Stomach smooth muscle (tissue), 2 donors: ENCODE measurements at regions not wholly inside any gene's neighbourhood (a gene's known extent, or its start where the extent isn't known, plus 50 kb on each side); places are given as distances from the start of the nearest gene placed in this dataset.

ENCODE experiments used
- H3K27ac ChIP-seq: one replicate; pipeline ENCODE4 v1.7.0; 2013; ENCODE audit warnings: mild to moderate bottlenecking, low read length, inconsistent platforms
- H3K27me3 ChIP-seq, 2 donors: one replicate each; pipeline ENCODE4 v1.7.0; 2013; ENCODE audit warnings: low read length in 2 of 2; ENCODE audit not compliant: insufficient read depth in 2 of 2, control insufficient read depth in 1 of 2
- H3K36me3 ChIP-seq, 2 donors: one replicate each; pipeline ENCODE4 v1.7.0; 2013; ENCODE audit warnings: low read length in 2 of 2; ENCODE audit not compliant: control insufficient read depth in 2 of 2, insufficient read depth in 2 of 2
- H3K4me1 ChIP-seq: one replicate; pipeline ENCODE4 v1.7.0; 2013; ENCODE audit warnings: low read length; ENCODE audit not compliant: control insufficient read depth, insufficient read depth
- H3K4me3 ChIP-seq, 2 donors: one replicate each; pipeline ENCODE4 v1.7.0; 2013; ENCODE audit warnings: low read length in 2 of 2
- H3K9ac ChIP-seq, 2 donors: one replicate each; pipeline ENCODE4 v1.7.0; 2013; ENCODE audit warnings: low read length in 2 of 2, mild to moderate bottlenecking in 1 of 2
- H3K9me3 ChIP-seq, 2 donors: one replicate each; pipeline ENCODE4 v1.7.0; 2013; ENCODE audit warnings: low read length in 2 of 2; ENCODE audit not compliant: control insufficient read depth in 2 of 2
- donor health status: healthy.
- donor health status: Pancreatic carcinoma.

DNA sequence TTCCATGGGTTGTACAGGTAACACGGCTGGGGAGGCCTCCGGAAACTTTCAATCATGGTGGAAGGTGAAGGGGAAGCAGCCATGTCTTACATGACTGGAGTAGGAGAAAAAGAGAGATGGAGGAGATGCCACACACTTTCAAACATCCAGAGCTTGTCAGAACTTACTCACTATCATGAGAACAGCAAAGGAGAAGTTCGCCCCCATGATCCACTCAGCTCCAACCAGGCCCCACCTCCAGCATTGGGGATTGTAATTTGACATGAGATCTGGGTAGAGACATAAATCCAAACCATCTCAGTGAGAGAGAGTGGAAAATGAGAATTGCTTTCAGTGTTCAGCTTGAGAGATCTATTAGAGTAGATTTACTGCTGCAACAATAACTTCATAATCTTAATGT is 210.9 kb downstream of the NDFIP2 start:
- Histone ChIP-seq H3K4me1 (no peaks in the 10 kb centered on the region), H3K27ac (no peak overlapping the region), H3K9me3 (no peaks in the 10 kb centered on the region), H3K36me3 (no peaks in the 10 kb centered on the region), H3K27me3 (no peaks in the 10 kb centered on the region), H3K9ac (no peak overlapping the region), H3K4me3 (no peak overlapping the region)

DNA sequence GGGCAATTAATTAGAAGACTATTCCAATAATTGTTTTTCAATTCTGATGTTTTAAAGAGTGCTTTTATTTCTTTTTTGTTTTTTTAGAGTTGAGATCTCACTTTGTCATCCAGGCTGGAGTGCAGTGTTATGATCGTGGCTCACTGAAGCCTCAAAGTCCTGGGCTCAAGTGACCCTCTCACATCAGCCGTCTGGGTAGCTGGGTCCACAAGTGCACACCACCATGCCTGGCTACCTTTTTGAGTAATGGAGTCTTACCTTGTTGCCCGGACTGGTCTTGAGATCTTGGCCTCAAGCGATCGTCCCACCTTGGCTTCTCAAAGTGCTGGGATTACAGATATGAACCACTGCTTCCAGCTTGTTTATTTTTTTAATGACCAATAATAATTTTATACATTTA is 207.8 kb downstream of the NDFIP2 start:
- no peaks in the 10 kb centered on the region for H3K9me3 ChIP-seq
- H3K9ac ChIP-seq = no peak overlapping the region
- H3K27ac ChIP-seq = no peak overlapping the region

DNA sequence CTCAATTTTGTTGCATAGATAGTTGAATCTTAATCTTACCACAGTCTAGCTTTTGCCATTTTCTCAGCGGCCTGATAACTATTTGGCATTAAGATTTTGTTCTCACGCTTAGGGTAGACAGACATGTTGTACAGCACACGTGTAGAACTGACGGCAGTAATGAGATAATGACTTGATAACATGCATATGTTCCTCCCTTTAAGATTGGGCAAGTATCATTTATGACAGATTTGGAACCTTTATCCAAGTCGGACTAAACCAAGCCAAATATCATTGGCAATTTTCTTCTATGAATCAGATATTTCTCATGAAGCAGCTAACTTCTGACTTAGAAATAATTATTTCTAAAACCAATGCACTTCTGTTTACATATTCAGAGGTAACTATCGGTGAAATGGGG is 205.5 kb downstream of the NDFIP2 start:
- H3K9ac ChIP-seq = no peak overlapping the region
- H3K27me3 ChIP-seq = no peaks in the 10 kb centered on the region
- no peak overlapping the region for H3K27ac ChIP-seq
- H3K9me3 ChIP-seq = peaks cover 0 to 2% of the 10 kb centered on the region in 2 donors
- no peaks in the 10 kb centered on the region for H3K36me3 ChIP-seq
- no peak overlapping the region for H3K4me3 ChIP-seq
- no peaks in the 10 kb centered on the region for H3K4me1 ChIP-seq

More for the DNA sequence above, 207.8 kb downstream of the NDFIP2 start:
- no peak overlapping the region for H3K4me3 ChIP-seq
- no peaks in the 10 kb centered on the region for H3K36me3 ChIP-seq
- no peaks in the 10 kb centered on the region for H3K4me1 ChIP-seq
- no peaks in the 10 kb centered on the region for H3K27me3 ChIP-seq

GRCh38 chr13:79684371-79684770 is 203.4 kb downstream of the NDFIP2 start:
- Histone ChIP-seq H3K4me1 (no peaks in the 10 kb centered on the region), H3K36me3 (no peaks in the 10 kb centered on the region), H3K9me3 (peaks cover 0 to 2% of the 10 kb centered on the region in 2 donors), H3K27me3 (no peaks in the 10 kb centered on the region), H3K9ac (no peak overlapping the region), H3K4me3 (no peak overlapping the region), H3K27ac (no peak overlapping the region)

- no peaks in the 10 kb centered on the region for H3K4me1 ChIP-seq
These were observed 201.2 kb downstream of the NDFIP2 start for GRCh38 chr13:79682164-79682563.

GRCh38 chr13:79681069-79681468 is 200.1 kb downstream of the NDFIP2 start:
- H3K27me3 ChIP-seq = no peaks in the 10 kb centered on the region
- no peaks in the 10 kb centered on the region for H3K4me1 ChIP-seq
- H3K36me3 ChIP-seq = no peaks in the 10 kb centered on the region
- peaks cover 0 to 2% of the 10 kb centered on the region in 2 donors for H3K9me3 ChIP-seq
- no peak overlapping the region for H3K4me3 ChIP-seq
- no peak overlapping the region for H3K9ac ChIP-seq
- no peak overlapping the region for H3K27ac ChIP-seq

More at GRCh38 chr13:79682164-79682563, 201.2 kb downstream of the NDFIP2 start:
- H3K9ac ChIP-seq = no peak overlapping the region
- no peak overlapping the region for H3K27ac ChIP-seq
- peaks cover 0 to 2% of the 10 kb centered on the region in 2 donors for H3K9me3 ChIP-seq
- no peaks in the 10 kb centered on the region for H3K36me3 ChIP-seq
- H3K27me3 ChIP-seq = no peaks in the 10 kb centered on the region
- H3K4me3 ChIP-seq = no peak overlapping the region

DNA sequence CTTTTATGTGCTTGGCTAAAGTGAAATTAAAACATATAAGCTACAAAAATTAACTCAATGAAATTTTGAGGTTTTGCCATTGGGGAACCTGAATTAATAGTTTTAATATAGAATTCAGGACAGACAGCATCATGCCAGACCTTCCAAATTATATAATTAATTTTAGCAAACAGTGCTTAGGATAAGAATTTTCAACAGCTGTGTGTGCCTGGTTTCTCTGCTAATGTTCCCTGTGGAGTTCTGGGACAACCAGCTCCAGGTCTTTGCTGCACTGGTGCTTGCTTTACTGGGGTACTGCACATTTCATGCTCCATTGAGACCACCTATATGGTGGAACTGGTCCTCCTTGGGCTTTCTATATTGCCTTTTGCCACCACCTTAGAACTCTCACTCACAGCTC is 199.5 kb downstream of the NDFIP2 start:
- Histone ChIP-seq H3K27ac (no peak overlapping the region), H3K4me1 (no peaks in the 10 kb centered on the region), H3K9ac (no peak overlapping the region), H3K36me3 (no peaks in the 10 kb centered on the region), H3K4me3 (no peak overlapping the region), H3K9me3 (peaks cover 0 to 2% of the 10 kb centered on the region in 2 donors), H3K27me3 (no peaks in the 10 kb centered on the region)

GRCh38 chr13:79679334-79679733 is 198.4 kb downstream of the NDFIP2 start:
- Histone ChIP-seq H3K27me3 (no peaks in the 10 kb centered on the region), H3K4me1 (no peaks in the 10 kb centered on the region), H3K36me3 (no peaks in the 10 kb centered on the region), H3K9ac (no peak overlapping the region), H3K27ac (no peak overlapping the region), H3K4me3 (no peak overlapping the region), H3K9me3 (peaks cover 0 to 2% of the 10 kb centered on the region in 2 donors)

DNA sequence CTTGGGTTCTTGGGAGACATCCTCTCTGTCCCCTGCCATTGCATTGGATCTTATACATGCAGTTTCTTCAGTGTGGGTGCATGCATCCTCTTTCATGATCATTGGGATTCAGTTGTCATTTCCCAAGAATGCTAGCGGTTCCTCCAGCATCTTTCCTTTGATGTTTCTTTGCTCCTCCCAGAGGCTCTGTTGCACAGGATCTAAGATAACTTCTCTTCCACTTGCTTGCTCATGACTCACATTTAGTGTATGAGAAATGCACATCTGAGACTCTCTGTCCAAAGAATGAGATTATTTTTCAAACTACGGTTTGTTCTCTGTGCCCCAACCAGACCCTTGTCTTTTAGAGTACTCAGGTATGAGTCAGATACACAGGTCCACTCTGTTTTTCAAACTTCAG is 197.1 kb downstream of the NDFIP2 start:
- Histone ChIP-seq H3K9me3 (peaks cover 0 to 2% of the 10 kb centered on the region in 2 donors), H3K4me1 (no peaks in the 10 kb centered on the region), H3K27ac (no peak overlapping the region), H3K36me3 (no peaks in the 10 kb centered on the region), H3K4me3 (no peak overlapping the region), H3K27me3 (no peaks in the 10 kb centered on the region), H3K9ac (no peak overlapping the region)

GRCh38 chr13:79675931-79676660 is 195.1 kb downstream of the NDFIP2 start:
- no peak overlapping the region for H3K4me3 ChIP-seq
- H3K27me3 ChIP-seq = no peaks in the 10 kb centered on the region
- H3K4me1 ChIP-seq = no peaks in the 10 kb centered on the region
- no peaks in the 10 kb centered on the region for H3K36me3 ChIP-seq
- H3K9me3 ChIP-seq = no peaks in the 10 kb centered on the region
- H3K27ac ChIP-seq = no peak overlapping the region
- H3K9ac ChIP-seq = no peak overlapping the region

DNA sequence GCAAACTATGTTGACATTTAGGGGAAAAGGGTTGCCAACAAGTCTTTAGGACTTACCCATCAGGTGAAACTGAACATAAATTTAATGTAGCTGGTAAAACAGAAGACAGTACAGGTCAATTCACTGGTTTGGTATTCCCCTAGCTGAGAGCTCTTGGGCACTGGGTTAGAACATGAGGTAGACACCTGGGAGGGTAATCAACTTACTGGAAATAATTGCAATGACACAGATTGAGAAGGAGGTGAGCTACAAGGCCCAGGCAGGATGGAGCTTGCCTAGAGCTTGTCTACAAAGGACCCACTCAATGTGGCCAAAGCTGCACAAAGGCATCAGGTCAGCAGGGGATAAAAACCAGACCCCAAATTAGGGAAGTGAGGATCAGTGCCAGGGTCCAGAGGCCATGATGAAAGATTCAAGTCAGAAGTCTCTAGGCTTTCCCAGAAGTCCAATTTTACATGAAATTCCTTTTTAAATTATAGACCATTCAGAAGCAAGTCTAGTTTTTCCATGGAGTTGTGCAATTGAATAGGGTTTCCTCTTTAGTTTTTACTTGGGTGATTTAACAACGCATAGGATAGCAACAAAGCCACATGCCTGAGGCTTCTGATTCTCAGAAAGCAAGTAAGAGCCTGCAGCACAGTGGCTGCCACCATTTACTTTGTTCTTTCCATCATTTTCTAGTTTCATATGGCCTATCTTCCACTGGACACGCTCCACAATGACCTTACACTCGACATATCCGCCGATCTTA is 194.0 kb downstream of the NDFIP2 start:
- Histone ChIP-seq H3K4me1 (no peaks in the 10 kb centered on the region), H3K36me3 (no peaks in the 10 kb centered on the region), H3K27ac (no peak overlapping the region), H3K4me3 (no peak overlapping the region), H3K9ac (no peak overlapping the region), H3K27me3 (no peaks in the 10 kb centered on the region), H3K9me3 (no peaks in the 10 kb centered on the region)
